ENCODE measurements at regions not wholly inside any gene's neighbourhood (a gene's known extent, or its start where the extent isn't known, plus 50 kb on each side); places are given as distances from the start of the nearest gene placed in this dataset.
"Not testable (repeated sequence)": the region's sequence is repeated elsewhere in the genome, so short reads cannot be mapped to it uniquely, and the experiment has no call there.

- no peak for DNase-seq
Observed at GRCh38 chr4:95779447-95779846, 60.4 kb upstream of the PDHA2 start.

DNA sequence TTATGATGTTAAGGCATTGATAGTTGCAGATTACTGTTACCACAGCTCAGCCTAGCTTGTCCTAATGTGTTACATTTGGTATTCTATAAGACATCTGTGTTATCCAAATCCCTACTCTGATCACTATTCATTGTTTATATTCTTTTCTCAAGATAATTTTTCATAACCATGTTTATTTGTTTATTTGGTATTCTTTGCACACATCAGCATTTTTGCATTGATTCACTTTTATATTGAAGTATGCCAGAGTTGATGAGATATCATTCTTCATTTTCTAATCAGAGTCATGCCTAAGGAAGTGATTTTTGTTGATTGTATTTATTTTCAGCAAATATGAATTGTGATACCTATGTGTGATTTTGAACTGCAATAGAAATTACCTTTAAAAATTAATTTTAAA lies 61.2 kb upstream of the PDHA2 start:
- no peak for DNase-seq

DNA sequence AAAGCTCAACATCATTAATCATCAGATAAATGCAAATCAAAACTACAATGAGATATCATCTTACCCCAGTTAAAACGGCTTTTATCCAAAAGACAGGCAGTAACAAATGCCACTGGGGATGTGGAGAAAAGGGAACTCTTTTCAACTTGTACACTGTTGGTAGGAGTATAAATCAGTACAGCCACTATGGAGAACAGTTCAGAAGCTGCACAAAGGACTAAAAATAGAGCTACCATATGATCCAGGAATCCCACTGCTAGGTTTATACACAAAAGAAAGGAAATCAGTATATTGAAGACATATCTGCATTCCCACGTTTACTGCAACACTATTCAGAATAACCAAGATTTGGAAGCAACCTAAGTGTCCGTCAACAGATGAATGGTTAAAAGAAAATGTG lies 69.3 kb upstream of the PDHA2 start:
- DNase-seq: not testable (repeated sequence)

GRCh38 chr4:95764961-95765360 lies 74.9 kb upstream of the PDHA2 start:
- DNase-seq: no peak

DNA sequence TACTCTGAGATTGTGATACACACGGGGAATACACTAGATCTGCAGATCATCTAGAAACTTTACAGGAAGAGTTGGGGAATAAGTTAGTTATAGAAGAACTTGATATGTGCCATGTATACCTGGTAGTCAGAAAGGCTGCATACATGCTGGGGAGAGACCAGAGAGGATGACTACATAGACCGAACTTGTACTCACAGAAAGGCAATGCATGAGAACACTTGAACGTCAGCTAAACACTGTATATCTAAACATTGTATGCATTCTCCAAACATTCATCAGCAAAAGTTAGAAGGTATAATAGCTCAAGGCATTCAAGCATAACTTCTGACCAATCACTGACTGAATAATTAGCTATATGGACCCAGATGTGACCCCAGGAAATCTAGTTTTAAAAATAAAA lies 78.0 kb upstream of the PDHA2 start:
- DNase-seq: no peak

DNA sequence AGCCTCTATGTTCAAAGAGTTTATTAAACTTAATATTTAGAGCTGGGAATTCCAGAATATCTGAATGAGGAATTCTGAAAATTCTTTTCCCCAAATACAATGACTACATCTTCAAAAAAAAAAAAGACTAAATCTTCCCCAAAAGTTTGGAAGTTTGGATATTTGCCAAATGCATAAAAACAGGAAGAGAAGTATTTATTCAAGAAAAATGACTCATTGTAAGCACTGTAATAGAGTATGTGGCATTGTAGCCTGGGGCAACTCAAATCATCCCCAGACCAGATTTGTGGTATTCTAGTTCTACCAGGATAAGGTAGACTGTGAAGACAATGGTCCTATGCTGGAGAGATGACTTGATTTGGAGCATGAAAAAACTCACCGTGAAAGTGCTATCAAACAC lies 78.5 kb upstream of the PDHA2 start:
- DNase-seq: no peak

- not testable (repeated sequence) for DNase-seq
Observed at GRCh38 chr4:95760646-95761045, 79.2 kb upstream of the PDHA2 start.

GRCh38 chr4:95758001-95758400 lies 81.9 kb upstream of the PDHA2 start:
- DNase-seq: no peak

- no peak for DNase-seq
Observed at GRCh38 chr4:95754667-95755066, 85.2 kb upstream of the PDHA2 start.

GRCh38 chr4:95749204-95749603 lies 90.7 kb upstream of the PDHA2 start:
- DNase-seq: no peak

GRCh38 chr4:95742872-95743271 lies 97.0 kb upstream of the PDHA2 start:
- DNase-seq: no peak

- DNase-seq: no peak
Observed at GRCh38 chr4:95742179-95742578, 97.7 kb upstream of the PDHA2 start.

GRCh38 chr4:95732061-95732460 lies 107.8 kb upstream of the PDHA2 start:
- no peak for DNase-seq

DNA sequence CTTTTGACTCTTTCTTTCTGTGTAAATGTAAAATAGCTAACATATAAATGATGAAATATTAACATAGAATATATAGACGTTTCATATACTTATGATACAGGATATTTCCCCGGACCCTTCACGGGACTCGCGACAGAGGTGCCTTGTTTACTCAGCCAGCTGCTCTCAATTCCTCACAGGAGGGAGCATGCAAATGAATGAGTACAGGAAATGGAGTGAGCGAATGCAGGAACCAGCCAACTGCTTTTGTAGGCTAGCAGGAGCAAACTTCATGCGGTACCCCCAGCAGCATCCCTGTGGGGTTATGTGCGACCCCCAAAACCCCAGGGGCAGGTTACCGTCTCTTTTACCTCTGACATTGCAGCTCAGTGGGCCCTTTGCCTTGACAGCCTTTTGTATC lies 110.3 kb upstream of the PDHA2 start:
- DNase-seq: peak; percentile 9

GRCh38 chr4:95728145-95728544 lies 111.7 kb upstream of the PDHA2 start:
- no peak for DNase-seq

DNA sequence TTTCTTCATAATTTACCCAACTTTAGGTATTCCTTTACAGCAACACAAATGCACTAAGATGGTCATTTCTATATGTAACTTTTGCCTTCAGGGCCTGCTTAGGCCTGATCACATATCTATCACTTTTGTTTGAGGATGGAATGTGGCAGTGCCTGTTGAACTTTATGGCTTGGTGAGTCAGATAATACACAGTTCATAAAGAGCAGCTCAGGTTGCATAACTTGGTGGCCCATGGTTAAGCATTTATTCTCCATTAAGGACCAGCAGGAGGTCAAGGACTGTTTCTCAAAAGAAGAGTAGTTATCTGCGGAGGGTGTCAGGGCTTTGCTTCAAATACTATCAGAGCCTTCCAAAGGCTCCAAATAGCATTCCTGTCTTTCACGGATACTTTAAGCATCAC lies 124.1 kb upstream of the PDHA2 start:
- DNase-seq: no peak

- no peak for DNase-seq
Observed at GRCh38 chr4:95714571-95714970, 125.3 kb upstream of the PDHA2 start.

GRCh38 chr4:95705323-95705722 lies 134.6 kb upstream of the PDHA2 start:
- no peak for DNase-seq

- DNase-seq: no peak
Observed at GRCh38 chr4:95701500-95702170, 138.3 kb upstream of the PDHA2 start.

DNA sequence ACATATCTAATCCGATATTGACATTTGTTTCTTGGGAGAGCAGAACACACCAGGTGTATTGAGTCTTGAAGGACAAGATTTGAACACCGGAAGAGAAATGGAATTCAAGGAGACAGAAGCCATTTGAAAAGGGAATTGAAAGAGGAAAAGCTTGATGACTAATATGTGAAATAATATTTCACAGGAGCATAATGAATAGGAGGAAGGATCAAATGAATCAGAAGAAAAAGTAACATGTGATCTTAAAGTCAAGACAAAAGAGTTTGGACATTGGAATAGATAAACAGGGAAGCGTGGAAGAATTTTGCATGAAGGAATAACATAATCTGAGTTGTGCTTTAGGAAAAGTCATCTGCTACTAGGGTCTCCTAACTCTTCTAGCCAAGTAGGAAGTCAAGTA lies 145.5 kb upstream of the PDHA2 start:
- no peak for DNase-seq

GRCh38 chr4:95693594-95693993 lies 144.8 kb upstream of the UNC5C start:
- DNase-seq: no peak

DNA sequence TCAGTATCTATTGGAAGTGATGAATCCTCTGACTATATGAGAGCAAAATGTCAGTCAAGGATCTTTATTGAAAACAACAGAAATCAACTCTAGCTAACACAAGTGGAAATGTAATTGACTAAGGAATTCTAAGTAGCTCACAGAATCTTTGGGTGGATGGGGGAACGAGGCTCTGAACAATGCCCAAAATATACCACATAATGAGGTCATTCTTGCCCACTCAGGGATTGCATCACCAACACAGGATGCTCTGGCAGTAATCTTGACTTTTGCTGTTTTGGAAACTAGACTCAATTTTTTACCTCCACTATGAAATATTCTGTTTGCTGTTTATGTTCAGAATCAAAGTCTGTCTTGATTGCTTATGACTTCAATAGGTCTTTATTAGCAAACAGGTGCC lies 127.4 kb upstream of the UNC5C start:
- no peak for DNase-seq

DNA sequence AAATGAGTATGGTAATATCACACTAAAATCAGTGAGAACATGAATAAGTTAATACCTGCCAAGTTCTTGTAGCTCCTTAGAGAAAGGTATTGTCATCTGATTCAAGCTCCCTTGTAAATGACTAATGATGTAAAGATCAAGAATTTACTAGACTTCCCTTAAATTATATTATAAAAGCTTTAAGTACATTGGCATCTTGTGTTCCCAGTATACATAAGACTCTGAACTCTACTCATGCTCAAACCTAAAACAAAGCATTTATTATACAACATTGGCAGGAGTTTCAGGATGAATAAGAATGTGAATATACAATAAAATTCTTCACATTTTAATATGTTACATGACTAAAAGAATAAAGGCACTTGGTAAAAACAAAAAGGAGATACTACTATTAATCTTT lies 126.8 kb upstream of the UNC5C start:
- no peak for DNase-seq

DNA sequence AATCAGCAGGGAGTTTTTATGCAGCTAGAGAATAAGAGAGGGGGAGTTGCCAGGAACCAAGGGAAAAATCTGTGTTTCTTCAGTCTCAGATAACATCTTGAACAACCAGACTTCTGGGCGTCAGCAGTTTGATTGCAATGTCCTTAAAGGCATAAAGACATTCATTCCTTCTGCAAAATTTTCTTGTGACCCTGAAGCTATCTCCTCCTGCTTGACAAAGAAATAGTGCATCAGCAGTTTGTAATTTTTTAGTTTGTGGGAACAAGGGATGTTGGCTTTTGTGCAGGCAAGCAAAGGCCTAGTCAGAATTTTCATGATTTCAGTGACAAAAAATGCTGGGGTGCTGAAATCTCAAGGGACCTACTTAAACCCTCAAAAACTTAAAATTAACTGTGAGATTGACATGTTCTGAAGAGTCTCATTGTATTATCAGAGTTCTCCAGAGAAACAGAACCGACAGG lies 125.8 kb upstream of the UNC5C start:
- no peak for DNase-seq

DNA sequence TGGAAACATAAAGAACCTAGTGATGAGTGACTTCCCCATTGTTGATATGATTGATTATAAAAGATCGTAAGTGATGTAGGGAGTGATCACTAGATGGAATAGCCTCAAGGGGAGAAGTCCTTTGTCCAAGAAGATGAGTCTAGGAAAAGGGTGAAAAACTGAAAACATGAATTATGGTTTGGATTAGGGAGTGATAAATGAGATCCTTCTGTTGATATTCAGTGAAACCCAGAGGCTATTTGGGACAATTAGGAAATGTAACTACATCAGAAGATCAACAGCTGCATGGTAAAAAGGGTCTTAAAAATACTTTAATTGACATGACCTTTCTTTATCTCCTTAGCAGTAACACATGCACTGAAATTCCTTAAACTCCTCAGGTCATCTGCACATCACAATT lies 124.0 kb upstream of the UNC5C start:
- DNase-seq: no peak

DNA sequence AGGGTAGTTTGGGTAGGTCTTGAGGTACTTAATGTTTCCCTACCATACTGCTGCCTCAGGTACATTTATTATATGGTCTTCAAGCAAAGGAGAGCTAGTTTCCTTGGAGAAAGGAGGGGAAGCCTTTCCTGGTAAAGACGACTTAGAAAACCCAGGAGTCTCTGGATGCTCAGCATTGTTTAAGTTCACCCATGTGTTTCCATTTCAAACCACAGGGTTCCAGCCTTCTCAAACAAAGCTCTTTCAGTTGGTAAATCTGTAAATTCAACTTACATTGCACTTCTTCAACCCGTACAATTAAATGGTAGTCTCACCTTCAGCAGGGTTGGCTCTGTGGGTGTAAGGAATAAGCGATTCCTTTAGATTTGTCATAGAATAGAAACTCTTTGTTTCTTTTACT lies 111.9 kb upstream of the UNC5C start:
- DNase-seq: no peak
